Lung (tissue), 11 donors: ENCODE measurements at regions not wholly inside any gene's neighbourhood (a gene's known extent, or its start where the extent isn't known, plus 50 kb on each side); places are given as distances from the start of the nearest gene placed in this dataset.

Experiments
- ATAC-seq: fragments of 200-7000 bp; cut with Tn5 transposase; one replicate; pipeline ENCODE4 v1.9.1; 2020; ENCODE audit warnings: moderate number of reproducible peaks; ENCODE audit not compliant: insufficient read depth, low FRiP score
- DNase-seq, 3 donors: peaks; one replicate each; pipeline ENCODE4 v3.0.0-alpha.2; 2013 to 2017
- H3K27ac ChIP-seq, 2 donors: one replicate each; pipeline ENCODE4 v1.5.1; 2013; ENCODE audit warnings: mild to moderate bottlenecking in 2 of 2, moderate library complexity in 2 of 2, control low read depth in 1 of 2, inconsistent platforms in 1 of 2, low read depth in 1 of 2, low read length in 1 of 2
- H3K27me3 ChIP-seq, 3 donors: one replicate each; pipeline ENCODE4 v1.5.1; 2013; ENCODE audit warnings: low read length in 2 of 3; ENCODE audit not compliant: control insufficient read depth in 3 of 3, insufficient read depth in 3 of 3
- H3K36me3 ChIP-seq, 4 donors: one replicate each; pipeline ENCODE4 v1.5.1; 2013; ENCODE audit warnings: low read length in 4 of 4, mild to moderate bottlenecking in 1 of 4, moderate library complexity in 1 of 4; ENCODE audit not compliant: control insufficient read depth in 4 of 4, insufficient read depth in 4 of 4
- H3K4me1 ChIP-seq, 5 donors: one replicate each; pipeline ENCODE4 v1.5.1; 2013; ENCODE audit warnings: low read length in 5 of 5, mild to moderate bottlenecking in 2 of 5, moderate library complexity in 1 of 5; ENCODE audit not compliant: control insufficient read depth in 5 of 5, insufficient read depth in 5 of 5
- H3K4me3 ChIP-seq: one replicate; pipeline ENCODE4 v1.5.1; 2013; ENCODE audit warnings: mild to moderate bottlenecking, control low read depth, moderate library complexity
- H3K9ac ChIP-seq, 2 donors: one replicate each; pipeline ENCODE4 v1.5.1; 2013; ENCODE audit warnings: low read length in 2 of 2, control low read depth in 1 of 2; ENCODE audit not compliant: insufficient read depth in 1 of 2
- H3K9me3 ChIP-seq, 4 donors: one replicate each; pipeline ENCODE4 v1.5.1; 2013; ENCODE audit warnings: low read length in 3 of 4, mild to moderate bottlenecking in 1 of 4, moderate library complexity in 1 of 4; ENCODE audit not compliant: control insufficient read depth in 4 of 4, insufficient read depth in 3 of 4
- WGBS, 2 donors: extraction: QIAGEN DNeasy Blood & Tissue Kit; methylation state at CpG; one replicate each; pipeline ENCODE4 v1.1.7; 2013; 5-methylcytosine and 5-hydroxymethylcytosine counted together
- TF ChIP-seq, protein P1 (sequence below): IDR thresholded peaks from 2 replicates; pipeline ENCODE4 v1.5.1; 2012; ENCODE audit warnings: mild to moderate bottlenecking; ENCODE audit errors: control extremely low read depth, extremely low read depth
- donor health status: control.
- donor health status: control.
- donor health status: Bipolar disorder and iron deficiency.
- donor health status: healthy.
- donor health status: DM: yes; HTN: yes; CAD: no.

DNA sequence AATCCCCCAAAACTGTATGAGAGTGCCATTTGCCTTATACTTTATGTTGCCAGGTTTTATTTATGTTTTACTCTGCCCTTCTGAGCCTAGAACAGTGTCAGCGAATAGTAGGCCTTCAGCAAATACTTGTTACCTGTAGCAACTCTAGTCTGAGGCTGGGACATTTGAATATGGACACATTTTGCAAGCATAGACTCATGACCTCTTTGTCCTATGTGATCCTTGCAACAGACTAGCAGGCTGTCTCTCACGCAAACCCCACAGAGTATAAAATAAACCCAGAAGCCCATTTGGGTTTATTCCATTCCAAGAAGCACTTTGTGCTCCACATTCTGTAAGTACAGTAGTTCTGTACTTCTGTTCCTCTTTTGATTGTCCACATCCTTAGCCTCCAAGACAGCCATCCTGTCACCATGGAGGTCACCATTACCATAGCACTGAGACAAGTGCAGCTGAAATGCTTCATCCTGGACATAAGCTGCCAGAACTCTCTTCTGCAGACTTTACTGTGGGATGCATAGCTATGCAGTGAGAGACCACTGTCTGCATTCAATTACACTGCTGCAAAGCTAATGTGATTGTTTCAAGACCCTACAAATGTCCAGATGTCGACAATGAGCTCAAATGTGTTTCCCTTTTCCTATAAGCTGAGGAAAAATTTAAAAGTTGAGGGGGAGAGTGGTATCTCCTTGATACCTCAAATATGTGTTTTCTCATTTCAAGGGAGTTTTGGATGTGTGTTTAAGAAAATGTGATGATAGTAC, 425.7 kb downstream of the PID1 start:
- DNase-seq (no peak), ATAC-seq (no peak)
- Histone ChIP-seq H3K4me1 (peaks cover 0 to 21% (median 5%) of the 10 kb centered on the region in 5 donors), H3K9me3 (peaks cover 0 to 2% (median 0%) of the 10 kb centered on the region in 4 donors), H3K36me3 (no peaks in the 10 kb centered on the region), H3K27me3 (no peaks in the 10 kb centered on the region), H3K9ac (no peak overlapping the region), H3K4me3 (no peak overlapping the region), H3K27ac (no peak overlapping the region)
- 83 to 87% methylated on average over 3 of the region's 3 CpGs for WGBS, 2 donors
- TF ChIP-seq, protein P1, sequence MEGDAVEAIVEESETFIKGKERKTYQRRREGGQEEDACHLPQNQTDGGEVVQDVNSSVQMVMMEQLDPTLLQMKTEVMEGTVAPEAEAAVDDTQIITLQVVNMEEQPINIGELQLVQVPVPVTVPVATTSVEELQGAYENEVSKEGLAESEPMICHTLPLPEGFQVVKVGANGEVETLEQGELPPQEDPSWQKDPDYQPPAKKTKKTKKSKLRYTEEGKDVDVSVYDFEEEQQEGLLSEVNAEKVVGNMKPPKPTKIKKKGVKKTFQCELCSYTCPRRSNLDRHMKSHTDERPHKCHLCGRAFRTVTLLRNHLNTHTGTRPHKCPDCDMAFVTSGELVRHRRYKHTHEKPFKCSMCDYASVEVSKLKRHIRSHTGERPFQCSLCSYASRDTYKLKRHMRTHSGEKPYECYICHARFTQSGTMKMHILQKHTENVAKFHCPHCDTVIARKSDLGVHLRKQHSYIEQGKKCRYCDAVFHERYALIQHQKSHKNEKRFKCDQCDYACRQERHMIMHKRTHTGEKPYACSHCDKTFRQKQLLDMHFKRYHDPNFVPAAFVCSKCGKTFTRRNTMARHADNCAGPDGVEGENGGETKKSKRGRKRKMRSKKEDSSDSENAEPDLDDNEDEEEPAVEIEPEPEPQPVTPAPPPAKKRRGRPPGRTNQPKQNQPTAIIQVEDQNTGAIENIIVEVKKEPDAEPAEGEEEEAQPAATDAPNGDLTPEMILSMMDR, result no peak

- H3K36me3 ChIP-seq, result no peaks in the 10 kb centered on the region
- H3K27ac ChIP-seq, result no peak overlapping the region
- H3K9ac ChIP-seq, result no peak overlapping the region
- 69 to 72% methylated on average over 3 of the region's 3 CpGs for WGBS, 2 donors
- ATAC-seq, result no peak
- DNase-seq, result peak in 1 of 3 donors; percentile 4
- no peak overlapping the region for H3K4me3 ChIP-seq
- H3K4me1 ChIP-seq, result peaks cover 0 to 5% (median 0%) of the 10 kb centered on the region in 5 donors
- H3K27me3 ChIP-seq, result no peaks in the 10 kb centered on the region
- TF ChIP-seq, protein P1, result no peak
- H3K9me3 ChIP-seq, result no peaks in the 10 kb centered on the region
Observed at GRCh38 chr2:228841877-228842276, 429.2 kb downstream of the PID1 start.

DNA sequence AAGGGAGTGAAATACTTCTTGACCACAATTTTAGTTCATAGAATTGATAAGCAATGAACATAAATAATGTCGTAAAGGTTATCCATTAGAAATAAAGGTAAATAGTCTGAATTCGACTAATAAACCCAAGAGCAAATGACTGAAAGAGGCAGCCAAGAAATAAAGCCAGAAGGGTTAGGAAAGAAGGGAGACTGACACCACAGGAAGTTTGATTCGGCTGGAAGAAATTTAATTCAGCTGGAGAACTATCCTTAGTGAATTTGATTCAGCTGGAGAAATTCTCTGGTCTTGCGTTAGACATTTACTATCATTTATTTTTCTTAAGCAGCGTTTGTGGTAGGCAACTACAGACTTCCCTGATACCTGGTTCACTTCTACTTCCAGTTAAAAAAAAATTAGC, 429.6 kb downstream of the PID1 start:
- no peaks in the 10 kb centered on the region for H3K27me3 ChIP-seq
- no peak overlapping the region for H3K9ac ChIP-seq
- H3K4me1 ChIP-seq, result peaks cover 0 to 5% (median 0%) of the 10 kb centered on the region in 5 donors
- DNase-seq (no peak), ATAC-seq (no peak)
- no peak overlapping the region for H3K27ac ChIP-seq
- no peak overlapping the region for H3K4me3 ChIP-seq
- TF ChIP-seq, protein P1, result no peak
- H3K9me3 ChIP-seq, result no peaks in the 10 kb centered on the region
- WGBS, 2 donors, result 77 to 79% methylated on average over 5 of the region's 5 CpGs
- no peaks in the 10 kb centered on the region for H3K36me3 ChIP-seq
